GM12874 (cell line): ENCODE measurements at regions not wholly inside any gene's neighbourhood (a gene's known extent, or its start where the extent isn't known, plus 50 kb on each side); places are given as distances from the start of the nearest gene placed in this dataset.

Source experiments
- CTCF ChIP-seq: IDR thresholded peaks from 2 replicates; pipeline ENCODE4 v1.5.1; 2011; ENCODE audit warnings: low read depth, mild to moderate bottlenecking, control low read depth, low read length, moderate library complexity; ENCODE audit not compliant: insufficient read depth

- no peak for TF ChIP-seq CTCF
Observed at GRCh38 chr13:91228940-91229339, 118.5 kb upstream of the MIR17HG start.

- no peak for TF ChIP-seq CTCF
Observed at GRCh38 chr13:91232716-91233115, 114.8 kb upstream of the MIR17HG start.

GRCh38 chr13:91233291-91233690, 114.2 kb upstream of the MIR17HG start:
- TF ChIP-seq CTCF, result no peak

GRCh38 chr13:91236182-91236581, 111.3 kb upstream of the MIR17HG start:
- TF ChIP-seq CTCF, result no peak

- no peak for TF ChIP-seq CTCF
Observed at GRCh38 chr13:91236921-91237320, 110.6 kb upstream of the MIR17HG start.

- TF ChIP-seq CTCF, result no peak
Observed at GRCh38 chr13:91238036-91238435, 109.5 kb upstream of the MIR17HG start.

GRCh38 chr13:91240341-91240740, 107.1 kb upstream of the MIR17HG start:
- no peak for TF ChIP-seq CTCF

GRCh38 chr13:91241221-91241933, 106.1 kb upstream of the MIR17HG start:
- no peak for TF ChIP-seq CTCF
